Ishikawa (cell line): ENCODE measurements at regions not wholly inside any gene's neighbourhood (a gene's known extent, or its start where the extent isn't known, plus 50 kb on each side); places are given as distances from the start of the nearest gene placed in this dataset.

Experiments used
- CEBPB ChIP-seq: IDR thresholded peaks from 2 replicates; pipeline ENCODE4 v1.6.1; 2012
- CREB1 ChIP-seq: IDR thresholded peaks from 2 replicates; pipeline ENCODE4 v1.6.1; 2012; ENCODE audit warnings: low read depth
- EGR1 ChIP-seq: IDR thresholded peaks from 2 replicates; pipeline ENCODE4 v1.6.1; 2012
- EP300 ChIP-seq: IDR thresholded peaks from 2 replicates; pipeline ENCODE4 v1.6.1; 2012; ENCODE audit warnings: borderline replicate concordance
- FOXM1 ChIP-seq: IDR thresholded peaks from 2 replicates; pipeline ENCODE4 v1.6.1; 2012; ENCODE audit warnings: low read depth, borderline replicate concordance
- NFIC ChIP-seq: IDR thresholded peaks from 2 replicates; pipeline ENCODE4 v1.6.1; 2012
- RAD21 ChIP-seq: IDR thresholded peaks from 2 replicates; pipeline ENCODE4 v1.6.1; 2012; ENCODE audit warnings: low read depth
- TAF1 ChIP-seq: IDR thresholded peaks from 2 replicates; pipeline ENCODE4 v1.6.1; 2012; ENCODE audit warnings: low read depth, mild to moderate bottlenecking
- TCF12 ChIP-seq: IDR thresholded peaks from 2 replicates; pipeline ENCODE4 v1.6.1; 2012; ENCODE audit warnings: low read depth
- TEAD4 ChIP-seq: IDR thresholded peaks from 2 replicates; pipeline ENCODE4 v1.6.1; 2012
- YY1 ChIP-seq: IDR thresholded peaks from 2 replicates; pipeline ENCODE4 v1.6.1; 2012; ENCODE audit warnings: low read depth
- ZBTB7A ChIP-seq: IDR thresholded peaks from 2 replicates; pipeline ENCODE4 v1.6.1; 2012; ENCODE audit warnings: low read depth
- TF ChIP-seq, protein P1 (sequence below): IDR thresholded peaks from 2 replicates; pipeline ENCODE4 v1.6.1; 2012
- TF ChIP-seq, protein P2 (sequence below): IDR thresholded peaks from 2 replicates; pipeline ENCODE4 v1.6.1; 2012; ENCODE audit warnings: low read depth, mild to moderate bottlenecking
- TF ChIP-seq, protein P3 (sequence below): IDR thresholded peaks from 2 replicates; pipeline ENCODE4 v1.6.1; 2012

DNA sequence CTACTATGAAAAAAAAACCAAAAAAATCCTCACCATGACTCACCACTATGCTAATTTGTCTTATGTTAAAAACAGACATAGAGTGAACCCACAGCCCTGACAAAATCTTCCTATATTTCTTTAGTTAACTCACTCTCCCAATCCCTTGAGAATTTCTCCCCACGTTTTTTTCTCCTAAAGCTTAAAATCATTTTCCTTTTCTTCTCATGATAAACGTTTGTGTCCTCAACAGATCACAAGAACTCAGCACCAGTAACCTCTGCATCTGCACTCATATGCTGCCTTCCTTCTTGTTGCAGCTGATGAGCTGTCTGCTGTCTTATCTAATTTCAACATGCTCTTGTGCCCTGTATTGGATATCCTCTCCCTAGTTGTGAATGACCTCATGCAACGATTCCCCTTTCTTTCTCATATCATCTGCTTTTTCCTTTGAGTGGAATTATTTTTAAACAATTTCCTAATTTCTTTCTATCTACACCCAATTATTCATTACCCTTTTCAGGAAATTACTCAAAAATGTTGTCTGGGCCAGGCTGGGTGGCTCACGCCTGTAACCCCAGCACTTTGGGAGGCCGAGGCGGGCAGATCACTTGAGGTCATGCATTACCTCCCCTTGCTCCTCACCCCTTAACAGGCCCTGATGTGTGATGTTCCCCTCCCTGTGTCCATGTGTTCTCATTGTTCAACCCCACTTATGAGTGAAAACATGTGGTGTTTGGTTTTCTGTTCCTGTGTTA lies 427.5 kb upstream of the MGAT4C start:
- TF ChIP-seq TEAD4 (no peak), TCF12 (no peak), CREB1 (no peak), FOXM1 (no peak), YY1 (no peak), EGR1 (no peak), EP300 (no peak), TAF1 (no peak), CEBPB (no peak), RAD21 (no peak), ZBTB7A (no peak)
- TF ChIP-seq, protein P1, sequence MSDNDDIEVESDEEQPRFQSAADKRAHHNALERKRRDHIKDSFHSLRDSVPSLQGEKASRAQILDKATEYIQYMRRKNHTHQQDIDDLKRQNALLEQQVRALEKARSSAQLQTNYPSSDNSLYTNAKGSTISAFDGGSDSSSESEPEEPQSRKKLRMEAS: no peak
- TF ChIP-seq, protein P2, sequence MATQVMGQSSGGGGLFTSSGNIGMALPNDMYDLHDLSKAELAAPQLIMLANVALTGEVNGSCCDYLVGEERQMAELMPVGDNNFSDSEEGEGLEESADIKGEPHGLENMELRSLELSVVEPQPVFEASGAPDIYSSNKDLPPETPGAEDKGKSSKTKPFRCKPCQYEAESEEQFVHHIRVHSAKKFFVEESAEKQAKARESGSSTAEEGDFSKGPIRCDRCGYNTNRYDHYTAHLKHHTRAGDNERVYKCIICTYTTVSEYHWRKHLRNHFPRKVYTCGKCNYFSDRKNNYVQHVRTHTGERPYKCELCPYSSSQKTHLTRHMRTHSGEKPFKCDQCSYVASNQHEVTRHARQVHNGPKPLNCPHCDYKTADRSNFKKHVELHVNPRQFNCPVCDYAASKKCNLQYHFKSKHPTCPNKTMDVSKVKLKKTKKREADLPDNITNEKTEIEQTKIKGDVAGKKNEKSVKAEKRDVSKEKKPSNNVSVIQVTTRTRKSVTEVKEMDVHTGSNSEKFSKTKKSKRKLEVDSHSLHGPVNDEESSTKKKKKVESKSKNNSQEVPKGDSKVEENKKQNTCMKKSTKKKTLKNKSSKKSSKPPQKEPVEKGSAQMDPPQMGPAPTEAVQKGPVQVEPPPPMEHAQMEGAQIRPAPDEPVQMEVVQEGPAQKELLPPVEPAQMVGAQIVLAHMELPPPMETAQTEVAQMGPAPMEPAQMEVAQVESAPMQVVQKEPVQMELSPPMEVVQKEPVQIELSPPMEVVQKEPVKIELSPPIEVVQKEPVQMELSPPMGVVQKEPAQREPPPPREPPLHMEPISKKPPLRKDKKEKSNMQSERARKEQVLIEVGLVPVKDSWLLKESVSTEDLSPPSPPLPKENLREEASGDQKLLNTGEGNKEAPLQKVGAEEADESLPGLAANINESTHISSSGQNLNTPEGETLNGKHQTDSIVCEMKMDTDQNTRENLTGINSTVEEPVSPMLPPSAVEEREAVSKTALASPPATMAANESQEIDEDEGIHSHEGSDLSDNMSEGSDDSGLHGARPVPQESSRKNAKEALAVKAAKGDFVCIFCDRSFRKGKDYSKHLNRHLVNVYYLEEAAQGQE: no peak
- TF ChIP-seq, protein P3, sequence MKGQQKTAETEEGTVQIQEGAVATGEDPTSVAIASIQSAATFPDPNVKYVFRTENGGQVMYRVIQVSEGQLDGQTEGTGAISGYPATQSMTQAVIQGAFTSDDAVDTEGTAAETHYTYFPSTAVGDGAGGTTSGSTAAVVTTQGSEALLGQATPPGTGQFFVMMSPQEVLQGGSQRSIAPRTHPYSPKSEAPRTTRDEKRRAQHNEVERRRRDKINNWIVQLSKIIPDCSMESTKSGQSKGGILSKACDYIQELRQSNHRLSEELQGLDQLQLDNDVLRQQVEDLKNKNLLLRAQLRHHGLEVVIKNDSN: no peak

DNA sequence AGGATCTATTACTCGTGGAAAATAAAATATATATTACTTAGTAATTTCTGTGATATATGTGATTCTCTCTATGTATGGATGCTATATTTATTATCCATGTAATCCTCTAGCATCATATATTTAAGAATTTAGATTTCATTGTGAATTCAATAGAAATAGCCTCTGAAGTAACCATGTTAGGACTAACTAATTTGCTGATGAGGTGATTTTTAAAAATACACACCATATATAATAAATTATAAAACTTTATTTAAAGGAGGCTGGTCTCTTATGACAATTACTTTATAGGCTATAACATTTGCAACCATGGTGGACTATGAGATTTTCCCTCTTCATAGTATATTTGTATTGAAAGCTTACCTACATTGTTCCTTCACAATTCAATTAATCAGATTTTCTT lies 424.9 kb upstream of the MGAT4C start:
- no peak for TF ChIP-seq YY1
- TF ChIP-seq CEBPB: no peak
- TF ChIP-seq, protein P2: no peak
- no peak for TF ChIP-seq EGR1
- TF ChIP-seq CREB1: no peak
- no peak for TF ChIP-seq TCF12
- TF ChIP-seq EP300: no peak
- TF ChIP-seq RAD21: no peak
- no peak for TF ChIP-seq ZBTB7A
- TF ChIP-seq, protein P3: no peak
- TF ChIP-seq, protein P1: no peak
- TF ChIP-seq NFIC: no peak

DNA sequence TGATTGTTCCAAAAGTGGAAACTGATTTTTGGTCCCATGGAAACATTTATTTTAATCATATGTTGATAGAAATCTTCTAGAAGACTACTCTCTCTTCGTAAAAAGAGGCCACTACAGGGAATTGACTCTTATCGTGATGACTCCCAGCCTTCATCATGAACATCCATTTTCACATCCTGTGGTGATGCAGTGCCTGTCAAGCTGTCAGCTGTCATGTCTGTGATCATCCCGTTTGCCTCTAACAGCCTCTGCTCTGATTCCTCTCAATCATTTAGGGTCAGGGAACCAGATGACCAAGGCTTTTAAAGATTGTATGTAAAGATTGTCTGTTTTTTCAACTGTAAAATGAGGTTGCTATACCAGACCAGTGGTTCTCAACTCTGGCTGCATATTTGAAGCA lies 419.0 kb upstream of the MGAT4C start:
- TF ChIP-seq, protein P3: no peak
- no peak for TF ChIP-seq RAD21
- no peak for TF ChIP-seq CREB1
- no peak for TF ChIP-seq NFIC
- TF ChIP-seq ZBTB7A: no peak
- TF ChIP-seq, protein P2: no peak
- TF ChIP-seq FOXM1: no peak
- TF ChIP-seq, protein P1: no peak
- TF ChIP-seq TAF1: no peak
- no peak for TF ChIP-seq CEBPB
- TF ChIP-seq TCF12: no peak
- no peak for TF ChIP-seq TEAD4
- no peak for TF ChIP-seq EGR1
- no peak for TF ChIP-seq YY1

DNA sequence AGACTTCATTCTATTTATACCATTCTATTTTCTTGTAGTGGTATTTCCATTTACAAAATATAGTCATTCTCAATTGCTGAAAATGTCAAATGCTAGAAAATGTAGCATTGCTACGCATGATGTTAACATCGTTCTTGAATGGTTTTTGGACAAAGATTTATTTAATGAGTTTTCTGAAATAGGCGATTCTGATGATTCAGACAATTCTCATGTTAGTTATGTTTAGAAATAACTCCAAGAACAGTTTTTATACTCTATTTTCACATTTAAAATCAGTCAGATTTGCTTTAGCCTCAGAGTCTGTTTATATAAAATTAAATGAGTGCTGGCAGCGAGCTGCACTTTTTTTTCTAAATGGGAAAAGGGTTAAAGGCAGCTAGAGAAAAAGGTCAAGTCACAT lies 414.8 kb upstream of the MGAT4C start:
- no peak for TF ChIP-seq EGR1
- TF ChIP-seq, protein P2: no peak
- TF ChIP-seq RAD21: no peak
- no peak for TF ChIP-seq NFIC
- no peak for TF ChIP-seq TEAD4
- no peak for TF ChIP-seq YY1
- no peak for TF ChIP-seq CREB1
- TF ChIP-seq TAF1: no peak
- TF ChIP-seq ZBTB7A: no peak
- no peak for TF ChIP-seq CEBPB
- TF ChIP-seq FOXM1: no peak
- TF ChIP-seq, protein P3: no peak
